Colonic mucosa (tissue), 4 donors: ENCODE measurements at regions not wholly inside any gene's neighbourhood (a gene's known extent, or its start where the extent isn't known, plus 50 kb on each side); places are given as distances from the start of the nearest gene placed in this dataset.

Experiments used
- DNase-seq: peaks from one replicate; pipeline ENCODE4 v3.0.0-alpha.2; 2020
- H3K27ac ChIP-seq: fragments of 200-600 bp; one replicate; pipeline ENCODE4 v1.8.0; 2021
- H3K27me3 ChIP-seq: fragments of 200-600 bp; one replicate; pipeline ENCODE4 v1.8.0; 2021
- H3K36me3 ChIP-seq: fragments of 200-600 bp; one replicate; pipeline ENCODE4 v1.8.0; 2021
- H3K4me1 ChIP-seq: fragments of 200-600 bp; one replicate; pipeline ENCODE4 v1.8.0; 2021; ENCODE audit warnings: mild to moderate bottlenecking
- H3K4me3 ChIP-seq: fragments of 200-600 bp; one replicate; pipeline ENCODE4 v1.8.0; 2021
- H3K9ac ChIP-seq, 2 donors: one replicate each; pipeline ENCODE4 v1.7.0; 2013; ENCODE audit warnings: control low read depth in 2 of 2, low read depth in 2 of 2, low read length in 2 of 2
- H3K9me3 ChIP-seq: fragments of 200-600 bp; one replicate; pipeline ENCODE4 v1.8.0; 2021
- intact Hi-C: fragments of 100-400 bp; cut with DNase I; formaldehyde crosslinking; loops from one replicate; pipeline ENCODE4 v1.14.1; 2022
- TF ChIP-seq, protein P1 (sequence below): fragments of 200-600 bp; IDR thresholded peaks from one replicate; pipeline ENCODE4 v1.8.0; 2022; ENCODE audit warnings: antibody characterized with exemption, mild to moderate bottlenecking
- donor health status: healthy.
- donor health status: DM: no; HTN: no; CAD: no.
- donor health status: DM: no; HTN: no; CAD: no.

DNA sequence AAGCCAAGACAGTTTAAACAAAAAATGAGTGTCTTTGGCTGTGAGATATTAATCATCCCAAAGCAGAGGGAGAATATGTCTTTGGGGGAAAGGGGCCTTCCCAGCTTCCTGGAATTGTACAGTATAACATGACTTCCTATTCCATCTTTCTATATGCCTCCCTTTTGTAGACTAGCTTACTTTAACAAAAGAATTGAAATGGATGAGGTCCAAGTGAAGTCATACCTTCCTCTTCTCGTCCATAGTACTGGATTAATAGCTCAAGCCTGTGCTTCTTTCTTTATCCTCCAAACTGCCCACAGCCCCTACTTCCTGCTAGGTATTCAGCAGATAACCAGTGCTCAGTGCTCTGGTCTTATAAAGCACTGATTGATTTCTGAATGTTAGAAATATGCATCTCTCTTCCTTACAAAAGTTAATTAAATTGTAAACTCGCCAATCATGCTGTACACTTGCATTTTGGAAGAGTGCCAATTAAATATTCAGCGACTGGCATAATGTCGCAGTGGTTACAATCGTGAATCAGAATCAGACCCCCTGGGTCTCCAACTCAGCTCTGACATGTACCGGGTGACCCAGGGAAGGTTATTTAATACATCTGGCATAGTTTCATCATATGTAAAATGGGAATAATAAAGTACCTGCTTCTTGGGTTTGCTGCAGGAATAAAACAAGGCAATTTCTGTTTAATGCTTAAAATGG, 325.1 kb downstream of the RND3 start:
- H3K27me3 ChIP-seq, result no peaks in the 10 kb centered on the region
- intact Hi-C loops, result no loop called here
- no peaks in the 10 kb centered on the region for H3K36me3 ChIP-seq
- H3K9ac ChIP-seq, result no peak overlapping the region
- no peak for DNase-seq
- TF ChIP-seq, protein P1, sequence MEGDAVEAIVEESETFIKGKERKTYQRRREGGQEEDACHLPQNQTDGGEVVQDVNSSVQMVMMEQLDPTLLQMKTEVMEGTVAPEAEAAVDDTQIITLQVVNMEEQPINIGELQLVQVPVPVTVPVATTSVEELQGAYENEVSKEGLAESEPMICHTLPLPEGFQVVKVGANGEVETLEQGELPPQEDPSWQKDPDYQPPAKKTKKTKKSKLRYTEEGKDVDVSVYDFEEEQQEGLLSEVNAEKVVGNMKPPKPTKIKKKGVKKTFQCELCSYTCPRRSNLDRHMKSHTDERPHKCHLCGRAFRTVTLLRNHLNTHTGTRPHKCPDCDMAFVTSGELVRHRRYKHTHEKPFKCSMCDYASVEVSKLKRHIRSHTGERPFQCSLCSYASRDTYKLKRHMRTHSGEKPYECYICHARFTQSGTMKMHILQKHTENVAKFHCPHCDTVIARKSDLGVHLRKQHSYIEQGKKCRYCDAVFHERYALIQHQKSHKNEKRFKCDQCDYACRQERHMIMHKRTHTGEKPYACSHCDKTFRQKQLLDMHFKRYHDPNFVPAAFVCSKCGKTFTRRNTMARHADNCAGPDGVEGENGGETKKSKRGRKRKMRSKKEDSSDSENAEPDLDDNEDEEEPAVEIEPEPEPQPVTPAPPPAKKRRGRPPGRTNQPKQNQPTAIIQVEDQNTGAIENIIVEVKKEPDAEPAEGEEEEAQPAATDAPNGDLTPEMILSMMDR, result no peak
- no peak overlapping the region for H3K4me3 ChIP-seq
- H3K9me3 ChIP-seq, result no peaks in the 10 kb centered on the region
- no peaks in the 10 kb centered on the region for H3K4me1 ChIP-seq
- no peak overlapping the region for H3K27ac ChIP-seq

DNA sequence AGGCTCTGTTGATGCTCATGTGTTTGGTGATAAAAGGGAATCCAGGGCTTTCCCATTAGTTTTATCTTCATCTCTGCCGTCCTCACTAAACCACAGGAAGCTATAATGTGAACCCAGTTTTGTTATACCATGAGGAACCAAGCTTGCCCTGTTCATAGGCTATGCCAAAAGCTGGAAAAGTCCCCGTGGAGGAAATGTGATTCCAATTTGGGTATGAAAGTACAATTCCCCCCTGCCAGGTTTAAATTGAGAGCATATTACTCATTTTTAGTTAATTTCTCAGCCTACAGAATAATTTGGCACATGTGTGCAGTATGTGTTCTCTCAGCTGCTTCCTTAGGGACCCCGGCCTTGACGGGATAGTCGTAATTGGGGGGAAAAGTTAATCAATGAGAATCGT, 327.4 kb downstream of the RND3 start:
- no peak overlapping the region for H3K9ac ChIP-seq
- no peaks in the 10 kb centered on the region for H3K27me3 ChIP-seq
- no peaks in the 10 kb centered on the region for H3K4me1 ChIP-seq
- no peak overlapping the region for H3K27ac ChIP-seq
- no peaks in the 10 kb centered on the region for H3K9me3 ChIP-seq
- intact Hi-C loops, result no loop called here
- TF ChIP-seq, protein P1, result no peak
- H3K36me3 ChIP-seq, result no peaks in the 10 kb centered on the region
- no peak overlapping the region for H3K4me3 ChIP-seq
- no peak for DNase-seq

DNA sequence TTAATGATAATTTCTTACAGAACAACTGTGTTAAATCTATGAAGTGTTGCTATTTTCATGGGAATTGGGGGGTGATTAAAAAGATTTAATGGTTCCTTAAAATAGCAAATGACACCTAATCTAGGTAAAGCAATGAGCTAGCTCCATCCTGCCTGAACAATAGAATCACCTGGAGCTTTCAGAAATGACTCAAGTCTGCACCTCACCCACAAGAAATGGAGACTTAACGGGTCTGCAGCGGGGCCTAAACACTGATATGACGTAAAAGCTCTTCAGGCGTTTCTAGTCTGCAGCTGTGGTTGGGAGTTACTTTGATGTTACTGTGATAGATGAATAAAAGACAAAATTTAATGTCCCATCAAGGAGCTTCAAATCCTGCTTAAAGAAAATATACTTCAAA, 328.2 kb downstream of the RND3 start:
- Histone ChIP-seq H3K4me1 (no peaks in the 10 kb centered on the region), H3K27me3 (no peaks in the 10 kb centered on the region), H3K9me3 (no peaks in the 10 kb centered on the region), H3K27ac (no peak overlapping the region), H3K9ac (no peak overlapping the region), H3K4me3 (no peak overlapping the region), H3K36me3 (no peaks in the 10 kb centered on the region)
- TF ChIP-seq, protein P1, result no peak
- intact Hi-C loops, result no loop called here
- DNase-seq, result no peak

DNA sequence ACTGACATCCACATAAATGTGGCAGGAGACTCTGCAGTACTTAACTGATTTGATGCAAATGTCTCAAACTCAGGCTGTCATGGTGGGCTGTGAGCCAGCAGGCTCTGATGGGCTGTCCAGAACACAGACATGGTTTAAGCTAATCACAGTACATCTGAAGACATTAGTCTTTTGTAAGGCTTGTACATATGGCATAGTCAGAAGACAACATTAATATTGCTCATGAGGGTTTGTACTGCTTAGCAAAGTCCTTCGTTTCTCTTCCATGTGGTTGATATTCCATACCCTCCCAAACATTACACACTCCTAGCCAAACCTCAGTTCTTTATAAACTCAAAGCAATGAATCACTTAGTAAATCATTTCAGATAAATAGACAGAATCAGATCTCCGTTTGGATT, 330.6 kb downstream of the RND3 start:
- TF ChIP-seq, protein P1, result no peak
- H3K9me3 ChIP-seq, result no peaks in the 10 kb centered on the region
- no peak overlapping the region for H3K9ac ChIP-seq
- H3K4me1 ChIP-seq, result no peaks in the 10 kb centered on the region
- H3K27ac ChIP-seq, result no peak overlapping the region
- H3K4me3 ChIP-seq, result no peak overlapping the region
- intact Hi-C loops, result no loop called here
- no peak for DNase-seq
- no peaks in the 10 kb centered on the region for H3K36me3 ChIP-seq
- no peaks in the 10 kb centered on the region for H3K27me3 ChIP-seq

DNA sequence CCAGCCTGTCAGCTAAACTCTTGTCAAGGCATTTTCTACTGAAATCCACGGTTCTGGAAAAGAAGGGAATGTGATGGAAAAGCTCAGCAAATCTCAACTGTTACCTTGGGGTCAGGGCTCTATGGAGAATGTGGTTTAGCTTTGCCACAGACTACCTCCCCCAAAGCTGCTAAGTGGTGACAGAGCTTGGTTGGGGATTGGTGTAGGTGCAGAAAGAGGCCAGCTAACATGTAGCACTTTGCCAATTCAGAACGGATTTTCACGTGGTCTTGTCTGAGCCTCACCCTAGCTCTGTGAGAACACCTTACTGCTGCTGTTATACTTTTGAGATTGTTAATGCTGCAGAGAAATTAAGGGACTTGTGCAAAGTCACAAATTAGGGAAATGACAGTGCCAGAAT, 331.1 kb downstream of the RND3 start:
- TF ChIP-seq, protein P1, result no peak

More for the DNA sequence above, 331.1 kb downstream of the RND3 start:
- Histone ChIP-seq H3K36me3 (no peaks in the 10 kb centered on the region), H3K4me3 (no peak overlapping the region), H3K9ac (no peak overlapping the region), H3K27me3 (no peaks in the 10 kb centered on the region), H3K27ac (no peak overlapping the region), H3K4me1 (no peaks in the 10 kb centered on the region), H3K9me3 (no peaks in the 10 kb centered on the region)
- no peak for DNase-seq
- intact Hi-C loops, result no loop called here
